ENCODE measurements at regions not wholly inside any gene's neighbourhood (a gene's known extent, or its start where the extent isn't known, plus 50 kb on each side); places are given as distances from the start of the nearest gene placed in this dataset.
"Not testable (repeated sequence)": the region's sequence is repeated elsewhere in the genome, so short reads cannot be mapped to it uniquely, and the experiment has no call there.

DNA sequence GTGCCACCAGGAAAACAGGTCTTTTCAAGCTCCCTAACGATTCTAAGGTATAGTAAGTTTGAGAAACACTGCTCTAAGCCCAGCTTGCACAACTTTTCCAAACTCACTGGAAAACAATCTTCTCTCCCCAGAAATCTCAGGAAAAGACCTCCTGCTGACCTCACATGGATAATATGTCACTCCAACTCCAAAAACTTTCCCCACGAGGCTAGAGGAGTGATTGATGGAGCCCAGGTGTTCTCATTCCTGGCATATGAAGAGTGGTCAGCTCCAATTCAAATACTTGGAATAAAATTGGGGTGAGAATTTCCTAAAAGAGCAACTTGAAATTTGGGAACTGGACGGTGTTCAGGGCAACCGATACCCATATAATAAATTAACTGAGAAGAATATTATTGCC, 299.9 kb downstream of the PPP4R3C start:
- no peak for TF ChIP-seq EZH2 (IDR thresholded peaks at IDR 0.05)
- TF ChIP-seq, protein P1, sequence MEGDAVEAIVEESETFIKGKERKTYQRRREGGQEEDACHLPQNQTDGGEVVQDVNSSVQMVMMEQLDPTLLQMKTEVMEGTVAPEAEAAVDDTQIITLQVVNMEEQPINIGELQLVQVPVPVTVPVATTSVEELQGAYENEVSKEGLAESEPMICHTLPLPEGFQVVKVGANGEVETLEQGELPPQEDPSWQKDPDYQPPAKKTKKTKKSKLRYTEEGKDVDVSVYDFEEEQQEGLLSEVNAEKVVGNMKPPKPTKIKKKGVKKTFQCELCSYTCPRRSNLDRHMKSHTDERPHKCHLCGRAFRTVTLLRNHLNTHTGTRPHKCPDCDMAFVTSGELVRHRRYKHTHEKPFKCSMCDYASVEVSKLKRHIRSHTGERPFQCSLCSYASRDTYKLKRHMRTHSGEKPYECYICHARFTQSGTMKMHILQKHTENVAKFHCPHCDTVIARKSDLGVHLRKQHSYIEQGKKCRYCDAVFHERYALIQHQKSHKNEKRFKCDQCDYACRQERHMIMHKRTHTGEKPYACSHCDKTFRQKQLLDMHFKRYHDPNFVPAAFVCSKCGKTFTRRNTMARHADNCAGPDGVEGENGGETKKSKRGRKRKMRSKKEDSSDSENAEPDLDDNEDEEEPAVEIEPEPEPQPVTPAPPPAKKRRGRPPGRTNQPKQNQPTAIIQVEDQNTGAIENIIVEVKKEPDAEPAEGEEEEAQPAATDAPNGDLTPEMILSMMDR (IDR thresholded peaks at IDR 0.05), result no peak
- no peak for TF ChIP-seq EZH2phosphoT487 (IDR thresholded peaks at IDR 0.05)
- Histone ChIP-seq H3K4me3 (no peak overlapping the region), H3F3A (ENCODE audit: low read depth) (no peaks in the 10 kb centered on the region), H3K4me2 (no peak overlapping the region), H3K27me3 (no peaks in the 10 kb centered on the region), H3K4me1 (no peaks in the 10 kb centered on the region), H3K27ac (no peak overlapping the region), H3K9me3 (ENCODE audit: low read depth) (no peaks in the 10 kb centered on the region), H4K20me1 (ENCODE audit: low read depth) (no peaks in the 10 kb centered on the region), H3K79me2 (ENCODE audit: low read depth) (no peaks in the 10 kb centered on the region), H2AFZ (replicated peaks) (no peak overlapping the region), H3K9ac (no peak overlapping the region), H3K36me3 (no peaks in the 10 kb centered on the region)
- Mint-ChIP-seq H3K4me1 (no peaks in the 10 kb centered on the region), H3K27me3 (ENCODE audit: insufficient read depth, low read depth) (peaks cover 4% of the 10 kb centered on the region), H3K9me3 (no peaks in the 10 kb centered on the region), H3K27ac (no peak overlapping the region), H3K4me3 (no peak overlapping the region), H3K36me3 (no peaks in the 10 kb centered on the region)
- DNase-seq (ENCODE audit: low spot score), result no peak

DNA sequence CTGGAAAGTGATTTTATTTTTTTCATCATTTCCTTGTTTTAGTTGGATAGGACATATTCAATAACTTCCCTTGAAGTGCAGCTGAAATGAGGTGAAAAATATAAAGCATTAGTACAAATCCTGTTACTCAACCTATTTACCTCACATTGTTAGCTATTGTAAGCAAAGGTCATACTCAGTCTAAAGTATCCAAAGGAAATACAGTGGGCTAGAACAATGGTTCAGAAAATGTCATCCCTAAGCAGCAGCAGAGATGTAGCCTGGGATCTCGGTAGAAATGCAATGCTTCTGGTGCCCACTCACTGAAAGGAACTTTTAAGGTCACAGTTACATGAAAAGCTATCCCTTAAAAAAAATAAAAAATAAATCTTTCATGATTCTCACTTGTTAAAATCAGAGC, 300.6 kb downstream of the PPP4R3C start:
- Mint-ChIP-seq H3K27me3 (ENCODE audit: insufficient read depth, low read depth) (peaks cover 4% of the 10 kb centered on the region), H3K36me3 (no peaks in the 10 kb centered on the region), H3K27ac (no peak overlapping the region), H3K4me1 (no peaks in the 10 kb centered on the region), H3K4me3 (no peak overlapping the region), H3K9me3 (no peaks in the 10 kb centered on the region)
- no peaks in the 10 kb centered on the region for H3K27me3 ChIP-seq
- H4K20me1 ChIP-seq (ENCODE audit: low read depth), result no peaks in the 10 kb centered on the region
- DNase-seq (ENCODE audit: low spot score), result no peak
- H3K9me3 ChIP-seq (ENCODE audit: low read depth), result no peaks in the 10 kb centered on the region
- no peaks in the 10 kb centered on the region for H3K79me2 ChIP-seq (ENCODE audit: low read depth)
- H3K36me3 ChIP-seq, result no peaks in the 10 kb centered on the region
- no peaks in the 10 kb centered on the region for H3F3A ChIP-seq (ENCODE audit: low read depth)
- H2AFZ ChIP-seq (replicated peaks), result no peak overlapping the region
- TF ChIP-seq EZH2 (IDR thresholded peaks at IDR 0.05), result no peak
- TF ChIP-seq, protein P1 (IDR thresholded peaks at IDR 0.05), result no peak
- no peak for TF ChIP-seq EZH2phosphoT487 (IDR thresholded peaks at IDR 0.05)
- H3K4me1 ChIP-seq, result no peaks in the 10 kb centered on the region
- H3K4me3 ChIP-seq, result no peak overlapping the region
- H3K27ac ChIP-seq, result no peak overlapping the region
- H3K4me2 ChIP-seq, result no peak overlapping the region
- no peak overlapping the region for H3K9ac ChIP-seq

DNA sequence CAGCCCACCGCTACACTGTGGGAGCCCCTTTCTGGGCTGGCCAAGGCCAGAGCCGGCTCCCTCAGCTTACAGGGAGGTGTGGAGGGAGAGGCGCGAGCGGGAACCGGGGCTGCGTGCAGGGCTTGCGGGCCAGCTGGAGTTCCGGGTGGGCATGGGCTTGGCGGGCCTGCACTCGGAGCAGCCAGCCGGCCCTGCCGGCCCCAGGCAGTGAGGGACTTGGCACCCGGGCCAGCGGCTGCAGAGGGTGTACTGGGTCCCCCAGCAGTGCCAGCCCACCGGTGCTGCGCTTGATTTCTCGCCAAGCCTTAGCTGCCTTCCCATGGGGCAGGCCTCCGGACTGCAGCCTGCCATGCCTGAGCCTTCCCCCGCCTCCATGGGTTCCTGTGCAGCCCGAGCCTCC, 306.2 kb downstream of the PPP4R3C start:
- not testable (repeated sequence) for H3K36me3 ChIP-seq; H3F3A ChIP-seq (ENCODE audit: low read depth); H3K4me1 ChIP-seq; H3K27ac Mint-ChIP-seq; H3K9me3 Mint-ChIP-seq; H2AFZ ChIP-seq (replicated peaks); H3K79me2 ChIP-seq (ENCODE audit: low read depth); H3K4me3 ChIP-seq; H3K27me3 Mint-ChIP-seq (ENCODE audit: insufficient read depth, low read depth); H3K27ac ChIP-seq; DNase-seq (ENCODE audit: low spot score); H3K4me1 Mint-ChIP-seq; H3K4me2 ChIP-seq; H3K36me3 Mint-ChIP-seq; H3K4me3 Mint-ChIP-seq; H3K27me3 ChIP-seq; H4K20me1 ChIP-seq (ENCODE audit: low read depth); H3K9ac ChIP-seq; H3K9me3 ChIP-seq (ENCODE audit: low read depth)

DNA sequence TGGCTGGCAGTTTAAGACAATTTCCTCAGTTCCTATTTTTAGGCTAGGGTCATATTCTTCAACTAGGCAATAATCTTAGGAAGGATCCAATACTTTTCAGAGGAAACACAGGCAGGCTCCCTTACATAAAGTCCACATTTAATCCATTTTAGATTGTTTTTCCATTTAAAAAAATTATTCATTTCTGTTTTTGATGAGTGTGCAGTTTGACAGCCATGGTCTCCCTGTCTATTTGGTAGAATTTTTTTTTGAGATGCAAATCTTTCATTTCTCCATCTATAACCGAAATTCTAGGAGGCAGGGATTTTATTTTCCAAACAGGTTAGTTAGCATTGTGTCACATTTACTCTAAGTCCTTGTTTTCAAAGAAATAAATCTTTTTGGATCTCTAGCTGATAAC, 326.8 kb downstream of the PPP4R3C start:
- TF ChIP-seq EZH2 (IDR thresholded peaks at IDR 0.05), result no peak
- no peak for TF ChIP-seq EZH2phosphoT487 (IDR thresholded peaks at IDR 0.05)
- TF ChIP-seq, protein P1 (IDR thresholded peaks at IDR 0.05), result no peak
- no peaks in the 10 kb centered on the region for H3K79me2 ChIP-seq (ENCODE audit: low read depth)
- no peak for DNase-seq (ENCODE audit: low spot score)
- H3K4me3 ChIP-seq, result no peak overlapping the region
- H3K4me1 ChIP-seq, result no peaks in the 10 kb centered on the region
- no peaks in the 10 kb centered on the region for H3K27me3 ChIP-seq
- no peaks in the 10 kb centered on the region for H4K20me1 ChIP-seq (ENCODE audit: low read depth)
- Mint-ChIP-seq H3K27ac (no peak overlapping the region), H3K36me3 (no peaks in the 10 kb centered on the region), H3K4me1 (no peaks in the 10 kb centered on the region), H3K4me3 (no peak overlapping the region), H3K9me3 (peaks cover 2% of the 10 kb centered on the region), H3K27me3 (ENCODE audit: insufficient read depth, low read depth) (no peaks in the 10 kb centered on the region)
- H3K9me3 ChIP-seq (ENCODE audit: low read depth), result peaks cover 8% of the 10 kb centered on the region
- H3K9ac ChIP-seq, result no peak overlapping the region
- no peak overlapping the region for H2AFZ ChIP-seq (replicated peaks)
- no peak overlapping the region for H3K27ac ChIP-seq
- H3K4me2 ChIP-seq, result no peak overlapping the region
- no peaks in the 10 kb centered on the region for H3K36me3 ChIP-seq
- H3F3A ChIP-seq (ENCODE audit: low read depth), result no peaks in the 10 kb centered on the region

Data from neural progenitor cell (in vitro differentiated cells).